Activated CD4-positive, alpha-beta T cell treated with anti-CD3 and anti-CD28 coated beads, Interleukin-2, amount 10 ng/mL, durations not matched to agents 7 days and 5 days (primary cell): ENCODE measurements at regions not wholly inside any gene's neighbourhood (a gene's known extent, or its start where the extent isn't known, plus 50 kb on each side); places are given as distances from the start of the nearest gene placed in this dataset.
"Not testable (repeated sequence)": the region's sequence is repeated elsewhere in the genome, so short reads cannot be mapped to it uniquely, and the experiment has no call there.

Source experiments
- CTCF ChIA-PET: fragments of 350-600 bp; sonication (Branson Sonifier 250); formaldehyde crosslinking; loops from one replicate; lab custom pipeline; 2021; ENCODE audit warnings: antibody characterized with exemption; lab: Charles Lee
- POLR2A ChIA-PET: fragments of 350-600 bp; sonication (Branson Sonifier 250); formaldehyde crosslinking; loops from one replicate; lab custom pipeline; 2021; ENCODE audit warnings: antibody characterized with exemption; lab: Charles Lee
- DNase-seq: peaks from one replicate; pipeline ENCODE4 v3.0.0-alpha.2; 2020
- H3K27ac Mint-ChIP-seq: one replicate; pipeline ENCODE4 v1.8.0; 2021; ENCODE audit warnings: mild to moderate bottlenecking, moderate library complexity, mixed read lengths
- H3K27me3 Mint-ChIP-seq: one replicate; pipeline ENCODE4 v1.8.0; 2021; ENCODE audit warnings: mixed read lengths
- H3K36me3 Mint-ChIP-seq: one replicate; pipeline ENCODE4 v1.8.0; 2021; ENCODE audit warnings: low read depth, mixed read lengths
- H3K4me1 Mint-ChIP-seq: one replicate; pipeline ENCODE4 v1.8.0; 2021; ENCODE audit warnings: mixed read lengths
- H3K4me3 Mint-ChIP-seq: one replicate; pipeline ENCODE4 v1.8.0; 2021; ENCODE audit warnings: mild to moderate bottlenecking, moderate library complexity, mixed read lengths
- H3K9me3 Mint-ChIP-seq: one replicate; pipeline ENCODE4 v1.8.0; 2021; ENCODE audit warnings: mixed read lengths

DNA sequence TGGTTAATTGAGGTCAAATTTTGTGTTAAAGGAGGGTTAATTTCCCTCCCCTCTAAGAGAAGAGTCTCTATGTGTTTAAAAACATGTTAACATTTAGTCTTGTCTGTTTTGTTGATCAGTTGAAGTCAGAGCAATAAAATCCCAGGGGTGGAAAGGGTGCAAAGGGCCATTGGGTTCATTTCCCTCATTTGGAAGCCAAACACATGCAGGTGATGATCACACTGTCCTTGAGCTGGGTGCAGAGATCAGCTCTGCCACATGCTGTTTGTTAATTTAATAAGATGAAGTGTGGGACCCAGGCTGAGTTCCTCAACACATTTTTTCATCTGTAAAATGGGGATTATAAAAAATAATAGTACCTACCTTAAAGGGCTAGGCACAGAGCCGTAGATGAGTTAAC, 260.9 kb downstream of the LPIN1 start:
- Mint-ChIP-seq H3K27me3 (peaks cover 45% of the 10 kb centered on the region), H3K36me3 (no peaks in the 10 kb centered on the region)

DNA sequence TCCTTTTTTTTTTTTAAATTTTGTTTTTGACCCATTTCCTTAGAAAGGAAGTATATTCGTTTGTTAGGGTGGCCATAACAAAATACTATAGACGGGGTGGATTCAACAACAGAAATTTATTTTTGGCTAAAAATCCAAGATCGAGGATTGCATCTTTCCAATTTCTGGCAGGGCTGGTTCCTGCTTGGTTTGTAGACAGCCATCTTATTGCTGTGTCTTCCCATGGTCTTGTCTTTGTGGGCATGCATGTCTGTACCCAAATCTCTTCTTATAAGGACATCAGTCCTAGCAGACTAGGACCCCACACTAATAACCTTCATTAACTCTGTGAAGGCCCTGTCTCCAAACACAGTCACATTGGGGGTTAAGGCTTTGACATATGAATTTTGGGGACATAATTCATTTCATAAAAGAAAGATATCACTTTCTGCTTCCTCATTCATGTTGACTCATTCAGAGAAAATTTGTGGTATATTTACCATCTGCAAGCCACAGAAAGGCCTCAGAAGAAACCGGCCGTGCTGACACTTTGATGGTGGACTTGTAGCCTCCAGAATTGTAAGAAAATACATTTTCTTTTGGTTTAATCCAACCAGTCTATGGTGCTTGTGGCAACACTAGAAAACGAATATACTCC, 262.1 kb downstream of the LPIN1 start:
- Mint-ChIP-seq H3K27ac (no peak overlapping the region), H3K9me3 (no peaks in the 10 kb centered on the region), H3K36me3 (no peaks in the 10 kb centered on the region), H3K4me3 (no peak overlapping the region), H3K27me3 (peaks cover 38% of the 10 kb centered on the region), H3K4me1 (peaks cover 23% of the 10 kb centered on the region)
- no peak for DNase-seq
- ChIA-PET POLR2A (no interaction called here), CTCF (interaction anchor here (0.6 kb wide), 1 partner anchor 201 kb away, joined by 4 read pairs; no protein-coding TSS in a partner anchor)

More for the DNA sequence above, 260.9 kb downstream of the LPIN1 start:
- no peak for DNase-seq
- H3K4me1 Mint-ChIP-seq = peaks cover 23% of the 10 kb centered on the region
- ChIA-PET POLR2A (no interaction called here), CTCF (interaction anchor here (1.7 kb wide), 1 partner anchor 14 kb away, joined by 5 read pairs; no protein-coding TSS in a partner anchor)
- no peak overlapping the region for H3K27ac Mint-ChIP-seq
- no peak overlapping the region for H3K4me3 Mint-ChIP-seq
- peaks cover under 1% of the 10 kb centered on the region for H3K9me3 Mint-ChIP-seq

DNA sequence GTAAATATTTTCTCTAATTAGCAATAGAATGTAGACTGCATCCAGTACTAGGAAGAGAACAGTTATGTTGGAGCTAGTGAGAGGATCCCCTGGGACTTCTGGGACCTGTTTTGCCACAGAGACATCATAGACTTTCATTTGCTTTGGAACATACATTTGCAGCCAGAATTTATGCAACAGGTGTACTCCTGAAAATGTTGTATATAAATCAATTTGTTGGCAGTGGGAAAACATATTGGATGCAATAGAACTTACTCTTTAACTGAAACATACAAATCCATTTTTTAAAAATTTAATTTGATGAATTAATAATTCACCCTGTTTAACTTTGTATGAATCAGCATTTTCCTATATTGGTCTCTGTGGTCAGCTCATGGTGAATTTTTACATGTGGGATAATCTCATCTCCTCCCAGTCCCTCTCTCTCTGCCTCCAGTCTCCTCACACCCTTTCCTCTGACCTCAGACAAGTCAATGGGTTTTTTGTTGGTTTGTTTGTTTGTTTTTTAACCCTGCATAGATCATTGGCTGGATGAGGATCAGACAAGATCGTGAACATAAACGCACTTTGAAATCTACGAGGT, 263.0 kb downstream of the LPIN1 start:
- no peaks in the 10 kb centered on the region for H3K36me3 Mint-ChIP-seq
- CTCF ChIA-PET = no interaction called here

DNA sequence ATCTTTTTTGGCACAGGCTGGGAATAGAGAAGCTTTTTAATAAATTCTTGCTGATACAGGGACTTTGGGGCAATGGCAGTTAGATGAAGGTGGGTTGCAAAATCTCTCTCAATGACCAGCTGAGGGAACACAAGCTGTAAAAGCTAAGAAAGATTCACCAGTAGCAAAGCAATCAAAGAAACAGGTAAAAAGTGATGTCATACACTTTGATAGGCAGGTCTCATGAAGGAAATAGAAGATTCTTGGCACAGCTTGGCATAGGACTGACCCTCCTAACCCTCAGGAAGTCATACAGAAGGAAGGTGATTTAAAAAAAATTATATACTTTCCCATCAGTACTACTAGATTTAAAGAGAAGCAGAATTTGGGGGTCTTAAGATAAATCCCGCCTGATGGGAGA, 263.6 kb downstream of the LPIN1 start:
- CTCF ChIA-PET = no interaction called here
- peaks cover 32% of the 10 kb centered on the region for H3K27me3 Mint-ChIP-seq

More for the DNA sequence above, 263.0 kb downstream of the LPIN1 start:
- Mint-ChIP-seq H3K27ac (no peak overlapping the region), H3K4me1 (peaks cover 23% of the 10 kb centered on the region), H3K4me3 (no peak overlapping the region), H3K9me3 (no peaks in the 10 kb centered on the region), H3K27me3 (peaks cover 38% of the 10 kb centered on the region)
- POLR2A ChIA-PET = no interaction called here
- no peak for DNase-seq

DNA sequence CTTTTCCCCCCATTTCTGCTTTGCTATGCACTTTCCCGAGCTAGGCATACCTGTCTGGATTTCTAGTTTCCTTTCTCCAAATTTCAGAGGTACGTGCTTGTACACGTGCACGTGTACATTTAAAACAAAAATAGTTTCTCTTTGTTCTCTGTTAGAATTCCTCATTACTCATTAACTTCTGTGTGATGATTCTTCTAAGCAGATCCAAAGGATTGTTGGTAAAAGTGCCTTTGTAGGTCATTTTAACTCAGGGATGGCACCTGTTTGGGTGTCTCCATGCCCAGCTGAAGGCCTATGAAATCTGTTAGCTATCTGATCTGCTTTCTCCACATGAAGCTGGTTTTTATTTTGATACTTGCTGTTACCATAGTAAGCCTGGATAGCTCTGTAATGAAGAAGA, 264.3 kb downstream of the LPIN1 start:
- Mint-ChIP-seq H3K27ac (no peak overlapping the region), H3K9me3 (no peaks in the 10 kb centered on the region), H3K36me3 (no peaks in the 10 kb centered on the region), H3K4me3 (no peak overlapping the region), H3K27me3 (peaks cover 30% of the 10 kb centered on the region), H3K4me1 (peaks cover 11% of the 10 kb centered on the region)
- POLR2A ChIA-PET = no interaction called here
- CTCF ChIA-PET = interaction anchor here (0.9 kb wide), 1 partner anchor 48 kb away, joined by 3 read pairs; no protein-coding TSS in a partner anchor
- DNase-seq = no peak

More for the DNA sequence above, 263.6 kb downstream of the LPIN1 start:
- Mint-ChIP-seq H3K36me3 (no peaks in the 10 kb centered on the region), H3K4me1 (peaks cover 17% of the 10 kb centered on the region), H3K4me3 (no peak overlapping the region), H3K27ac (no peak overlapping the region), H3K9me3 (no peaks in the 10 kb centered on the region)
- POLR2A ChIA-PET = no interaction called here
- no peak for DNase-seq

DNA sequence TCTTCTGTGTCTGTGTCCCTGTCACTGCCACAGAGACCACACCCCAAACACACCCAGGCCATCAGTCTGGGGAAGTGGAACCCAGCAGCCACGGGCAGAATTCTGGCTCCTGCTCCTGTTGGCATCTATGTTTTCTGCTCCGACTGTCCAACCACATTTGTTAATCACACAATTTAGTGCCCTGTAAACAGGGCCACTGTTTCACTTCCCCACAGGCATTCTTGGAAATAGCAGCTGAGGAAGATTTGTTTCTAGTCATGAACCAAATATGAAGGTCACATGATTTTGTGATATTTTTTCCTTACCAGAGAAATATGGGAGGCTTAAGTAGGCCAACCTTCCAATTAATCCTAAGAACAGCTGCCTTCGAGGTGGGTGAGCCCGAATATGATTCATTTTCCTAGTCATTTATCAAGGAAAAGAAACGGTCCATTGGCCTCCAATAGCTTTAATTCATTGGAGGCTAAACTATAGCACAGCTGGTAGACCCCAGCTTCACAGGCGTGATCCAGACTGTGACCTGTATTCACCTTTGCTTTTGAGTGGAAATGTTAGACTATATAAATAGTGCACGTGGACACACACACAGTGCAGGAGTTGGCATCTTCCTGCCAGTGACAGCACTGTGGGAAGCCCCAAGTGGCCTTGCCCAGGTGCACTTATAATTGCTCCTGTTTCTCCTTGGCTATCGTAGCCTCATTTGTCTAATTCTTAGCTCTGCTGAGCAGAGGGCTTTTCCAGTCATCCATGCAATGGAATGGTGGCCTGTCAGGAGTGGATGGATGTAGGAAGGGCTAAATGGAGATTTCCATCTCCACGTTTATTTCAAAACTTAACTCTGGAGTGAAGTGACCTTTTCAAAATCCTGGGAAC, 267.9 kb downstream of the LPIN1 start:
- ChIA-PET POLR2A (no interaction called here), CTCF (no interaction called here)
- no peak for DNase-seq
- Mint-ChIP-seq H3K36me3 (no peaks in the 10 kb centered on the region), H3K27ac (no peak overlapping the region), H3K9me3 (peaks cover 9% of the 10 kb centered on the region), H3K27me3 (peaks cover 31% of the 10 kb centered on the region), H3K4me3 (no peak overlapping the region), H3K4me1 (no peaks in the 10 kb centered on the region)

DNA sequence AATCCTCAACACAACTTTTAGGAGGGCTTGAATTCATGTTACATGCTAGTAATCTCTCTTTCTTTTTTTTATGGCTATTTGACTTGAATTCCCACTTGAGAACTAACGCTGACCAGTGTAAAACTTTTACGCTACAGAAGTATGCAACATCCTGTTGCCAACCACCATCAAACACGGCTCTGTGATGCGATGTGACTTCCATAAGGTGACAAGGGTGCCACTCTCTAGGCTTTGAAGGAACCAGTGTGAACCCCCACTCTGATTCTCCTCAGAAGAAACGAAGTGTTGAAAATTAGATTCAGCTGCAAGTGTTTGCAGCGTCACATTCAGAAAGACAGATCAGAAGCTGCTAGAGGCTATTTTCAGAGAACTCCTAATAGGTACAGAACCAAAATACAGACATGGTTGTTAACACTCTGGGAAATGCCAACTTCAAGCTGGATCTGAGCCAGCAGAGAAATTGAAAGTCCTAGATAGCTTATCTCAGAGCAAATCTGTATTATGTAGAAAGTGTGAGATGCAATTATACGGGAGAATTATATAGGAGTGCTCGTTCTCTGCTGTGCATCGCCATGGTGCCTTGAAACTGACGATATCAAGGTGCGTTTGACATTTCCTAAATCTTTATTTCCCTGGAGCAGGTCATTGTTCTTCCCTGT, 271.2 kb downstream of the LPIN1 start:
- H3K9me3 Mint-ChIP-seq = peaks cover 34% of the 10 kb centered on the region
- CTCF ChIA-PET = no interaction called here
- POLR2A ChIA-PET = no interaction called here

DNA sequence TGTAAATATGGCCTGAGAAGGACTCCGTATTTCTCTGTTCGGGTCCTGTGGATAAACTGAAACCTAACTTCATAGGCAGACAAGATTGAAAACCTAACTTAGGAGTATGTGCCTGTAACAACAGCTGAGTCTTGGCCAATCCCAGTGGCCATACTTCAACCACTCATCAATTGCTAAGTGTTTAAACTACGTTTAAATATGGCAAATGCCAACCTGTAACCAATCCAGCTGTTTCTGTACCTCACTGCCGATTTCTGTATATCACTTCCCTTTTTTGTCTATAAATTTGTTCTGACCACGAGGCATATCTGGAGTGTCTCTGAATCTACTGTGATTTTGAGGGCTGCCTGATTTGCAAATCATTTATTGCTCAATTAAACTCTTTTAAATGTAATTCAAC, 272.3 kb downstream of the LPIN1 start:
- DNase-seq, CTCF ChIA-PET, POLR2A ChIA-PET, H3K4me3 Mint-ChIP-seq, H3K27ac Mint-ChIP-seq, H3K4me1 Mint-ChIP-seq: not testable (repeated sequence)
- Mint-ChIP-seq H3K27me3 (peaks cover 14% of the 10 kb centered on the region), H3K36me3 (peaks cover 10% of the 10 kb centered on the region), H3K9me3 (peaks cover 38% of the 10 kb centered on the region)

More for the DNA sequence above, 271.2 kb downstream of the LPIN1 start:
- no peaks in the 10 kb centered on the region for H3K4me1 Mint-ChIP-seq
- H3K27ac Mint-ChIP-seq = no peak overlapping the region
- H3K36me3 Mint-ChIP-seq = peaks cover 10% of the 10 kb centered on the region
- H3K4me3 Mint-ChIP-seq = no peak overlapping the region
- DNase-seq = no peak
- H3K27me3 Mint-ChIP-seq = peaks cover 14% of the 10 kb centered on the region

DNA sequence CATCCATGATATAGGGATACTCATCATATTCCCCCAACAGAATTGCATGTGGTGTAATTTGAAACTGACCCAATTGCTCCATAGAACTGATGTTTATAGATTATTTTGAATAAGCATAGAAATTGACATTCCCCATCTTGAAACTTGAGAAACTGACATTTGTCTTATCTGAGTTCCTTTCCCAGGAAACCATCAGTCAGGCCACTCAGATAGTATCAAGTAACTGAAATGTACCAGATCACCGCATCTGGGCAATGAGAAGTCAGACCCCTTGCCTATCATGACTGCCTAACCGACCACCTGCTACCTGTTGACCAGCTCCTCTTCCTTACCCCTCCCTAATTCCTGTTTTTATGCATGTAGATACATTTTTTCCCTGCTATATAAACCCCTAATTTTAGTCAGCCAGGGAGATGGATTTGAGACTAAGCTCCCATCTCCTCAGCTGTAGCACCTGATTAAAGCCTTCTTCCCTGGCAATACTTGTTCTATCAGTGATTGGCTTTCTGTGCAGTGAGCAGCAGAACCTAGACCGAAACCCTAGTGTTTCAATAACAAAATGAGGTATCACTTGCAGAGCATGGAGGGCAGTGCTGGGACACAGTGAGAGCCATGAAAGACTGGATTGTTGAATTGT, 274.5 kb downstream of the LPIN1 start:
- Mint-ChIP-seq H3K36me3 (peaks cover 10% of the 10 kb centered on the region), H3K4me1 (no peaks in the 10 kb centered on the region), H3K4me3 (no peak overlapping the region), H3K27ac (no peak overlapping the region), H3K27me3 (peaks cover 14% of the 10 kb centered on the region), H3K9me3 (peaks cover 40% of the 10 kb centered on the region)
- POLR2A ChIA-PET = no interaction called here
- CTCF ChIA-PET = interaction anchor here (0.7 kb wide), 1 partner anchor 29 kb away, joined by 3 read pairs; no protein-coding TSS in a partner anchor
- DNase-seq = no peak

DNA sequence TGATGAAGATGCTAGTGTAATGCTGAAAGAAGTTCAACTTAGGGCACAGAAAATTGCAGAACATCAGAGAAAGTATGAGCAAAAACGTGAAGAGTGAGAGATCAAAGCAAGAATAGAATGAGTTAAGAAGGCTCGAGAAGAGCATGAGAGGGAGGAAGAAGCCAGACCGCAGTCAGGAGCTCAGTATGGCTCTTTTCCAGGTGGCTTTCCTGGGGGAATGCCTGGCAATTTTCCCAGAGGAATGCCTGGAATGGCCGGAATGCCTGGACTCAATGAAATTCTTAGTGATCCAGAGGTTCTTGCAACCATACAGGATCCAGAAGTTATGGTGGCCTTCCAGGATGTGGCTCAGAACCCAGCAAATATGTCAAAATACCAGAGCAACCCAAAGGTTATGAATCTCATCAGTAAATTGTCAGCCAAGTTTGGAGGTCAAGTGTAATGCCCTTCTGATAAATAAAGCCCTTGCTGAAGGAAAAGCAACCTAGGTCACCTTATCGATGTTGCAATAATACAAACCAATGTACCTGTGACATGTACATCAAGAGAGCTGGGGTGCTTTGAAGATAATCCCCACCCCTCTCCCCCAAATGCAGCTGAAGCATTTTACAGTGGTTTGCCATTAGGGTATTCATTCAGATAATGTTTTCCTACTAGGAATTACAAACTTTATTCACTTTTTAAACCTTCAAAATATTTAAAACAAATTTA, 277.9 kb downstream of the LPIN1 start:
- H3K27ac Mint-ChIP-seq, POLR2A ChIA-PET, DNase-seq, H3K4me1 Mint-ChIP-seq, H3K27me3 Mint-ChIP-seq, CTCF ChIA-PET, H3K4me3 Mint-ChIP-seq: not testable (repeated sequence)
- Mint-ChIP-seq H3K9me3 (peaks cover 31% of the 10 kb centered on the region), H3K36me3 (peaks cover 10% of the 10 kb centered on the region)

DNA sequence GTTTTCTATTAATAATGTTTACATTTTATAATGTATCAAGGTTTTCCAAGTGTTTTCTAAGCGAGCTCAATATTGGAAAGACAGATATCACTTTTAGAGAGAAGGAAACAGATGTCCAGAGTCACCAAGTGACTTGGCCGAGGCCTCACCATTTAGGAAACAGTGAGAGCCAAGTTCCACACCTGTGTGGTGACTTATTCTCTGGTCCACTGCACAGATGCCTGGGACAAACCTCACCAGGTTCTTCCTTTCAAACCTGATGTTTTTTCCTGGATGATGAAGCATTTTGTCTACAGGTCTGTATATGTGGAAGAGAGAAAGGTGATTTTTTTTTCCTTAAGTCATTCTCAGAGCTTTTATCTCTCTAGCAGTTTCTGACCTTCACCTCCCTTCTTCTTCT, 280.7 kb downstream of the LPIN1 start:
- Mint-ChIP-seq H3K27ac (no peak overlapping the region), H3K9me3 (peaks cover 10% of the 10 kb centered on the region), H3K4me3 (no peak overlapping the region), H3K36me3 (no peaks in the 10 kb centered on the region), H3K4me1 (no peaks in the 10 kb centered on the region), H3K27me3 (no peaks in the 10 kb centered on the region)
- ChIA-PET CTCF (no interaction called here), POLR2A (no interaction called here)
- no peak for DNase-seq

DNA sequence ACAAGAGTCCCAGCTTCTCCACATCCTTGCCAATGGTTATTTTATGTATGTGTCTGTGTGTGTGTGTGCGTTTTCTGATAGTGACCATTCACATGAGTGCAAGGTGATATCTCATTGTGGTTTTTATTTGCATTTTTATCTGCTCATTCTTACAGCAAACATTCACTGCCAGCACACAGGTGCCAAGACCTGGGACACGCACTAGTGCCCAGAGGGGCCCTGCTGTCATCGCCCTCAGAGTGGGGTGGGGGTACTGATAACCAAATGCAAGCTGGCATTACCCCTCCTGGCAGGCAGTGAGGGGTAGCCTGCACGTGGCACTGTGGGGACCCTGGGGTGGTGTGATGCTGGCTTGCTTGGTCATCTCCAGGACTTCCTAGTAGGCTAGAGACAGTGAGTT, 285.4 kb downstream of the LPIN1 start:
- H3K4me1 Mint-ChIP-seq = peaks cover 13% of the 10 kb centered on the region
- POLR2A ChIA-PET = no interaction called here
- H3K27ac Mint-ChIP-seq = no peak overlapping the region
- no peak overlapping the region for H3K4me3 Mint-ChIP-seq
- H3K36me3 Mint-ChIP-seq = peaks cover 1% of the 10 kb centered on the region
- H3K27me3 Mint-ChIP-seq = peaks cover 2% of the 10 kb centered on the region
- DNase-seq = no peak
- peaks cover 3% of the 10 kb centered on the region for H3K9me3 Mint-ChIP-seq
- CTCF ChIA-PET = no interaction called here
